ENCODE measurements at regions not wholly inside any gene's neighbourhood (a gene's known extent, or its start where the extent isn't known, plus 50 kb on each side); places are given as distances from the start of the nearest gene placed in this dataset.

DNA sequence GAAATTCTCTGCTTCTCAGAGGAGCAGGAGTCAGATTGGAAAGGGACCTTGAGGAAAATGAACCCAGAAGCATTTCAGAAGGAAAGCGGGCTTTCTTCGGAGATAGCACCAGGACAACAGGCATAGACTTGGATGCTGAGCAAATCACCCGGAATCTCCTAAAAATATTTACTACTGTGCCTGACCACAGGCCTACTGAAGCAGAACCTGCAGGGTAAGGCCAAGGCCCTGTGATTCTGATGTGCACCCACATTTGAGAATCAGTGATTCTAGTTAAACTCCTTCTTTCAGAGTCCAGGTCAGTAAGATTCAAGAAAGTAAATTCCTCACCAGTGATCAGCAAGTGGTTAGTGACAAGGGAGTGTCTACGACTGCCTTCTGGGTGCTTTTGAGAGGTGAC is 307.3 kb upstream of the DUSP10 start:
- H3K9me3 ChIP-seq (ENCODE audit: insufficient read depth, low read depth, low read length) = no peaks in the 10 kb centered on the region
- H2AFZ ChIP-seq (ENCODE audit: insufficient read depth, low read length, poor library complexity) = no peak overlapping the region
- H4K91ac ChIP-seq (ENCODE audit: low read depth, low read length) = peak overlapping the region; percentile 9
- no peak overlapping the region for H3K18ac ChIP-seq (ENCODE audit: low read length)
- no peak overlapping the region for H3K27ac ChIP-seq (ENCODE audit: low read depth, low read length)
- no peak overlapping the region for H3K4ac ChIP-seq (ENCODE audit: low read depth, low read length)
- H3K23ac ChIP-seq (ENCODE audit: low read length) = no peak overlapping the region
- no peaks in the 10 kb centered on the region for H3K79me1 ChIP-seq (ENCODE audit: low read length)
- H3K14ac ChIP-seq (ENCODE audit: low read length) = no peak overlapping the region
- no peak overlapping the region for H3K9ac ChIP-seq (ENCODE audit: low read length)
- H2BK5ac ChIP-seq (ENCODE audit: low read depth, low read length, poor library complexity) = no peak overlapping the region
- no peak overlapping the region for H4K12ac ChIP-seq (ENCODE audit: low read depth, low read length)
- no peak overlapping the region for H2AK5ac ChIP-seq (ENCODE audit: low read length)
- H3K36me3 ChIP-seq (ENCODE audit: control insufficient read depth in 1 of 2, insufficient read depth in 2 of 2, low read length in 2 of 2) = no peaks in the 10 kb centered on the region
- H3K4me2 ChIP-seq (ENCODE audit: low read length) = no peak overlapping the region
- no peak overlapping the region for H3K4me3 ChIP-seq (ENCODE audit: low read depth, low read length)
- no peak overlapping the region for H2BK120ac ChIP-seq (ENCODE audit: insufficient read depth, low read length, poor library complexity)
- DNase-seq = no peak
- H4K8ac ChIP-seq (ENCODE audit: low read depth, low read length) = no peak overlapping the region
- H2BK12ac ChIP-seq (ENCODE audit: low read length) = no peak overlapping the region
- H3K79me2 ChIP-seq (ENCODE audit: control insufficient read depth, insufficient read depth, low read length, poor library complexity) = no peaks in the 10 kb centered on the region
- H3K4me1 ChIP-seq (ENCODE audit: control insufficient read depth in 1 of 2, insufficient read depth in 2 of 2, low read length in 2 of 2) = no peaks in the 10 kb centered on the region
- WGBS (ENCODE audit: extremely low coverage, insufficient coverage, insufficient read length) = no CpG with 5 or more reads among the region's 4 CpGs
- no peaks in the 10 kb centered on the region for H3K27me3 ChIP-seq (ENCODE audit: insufficient read depth, low read length)

DNA sequence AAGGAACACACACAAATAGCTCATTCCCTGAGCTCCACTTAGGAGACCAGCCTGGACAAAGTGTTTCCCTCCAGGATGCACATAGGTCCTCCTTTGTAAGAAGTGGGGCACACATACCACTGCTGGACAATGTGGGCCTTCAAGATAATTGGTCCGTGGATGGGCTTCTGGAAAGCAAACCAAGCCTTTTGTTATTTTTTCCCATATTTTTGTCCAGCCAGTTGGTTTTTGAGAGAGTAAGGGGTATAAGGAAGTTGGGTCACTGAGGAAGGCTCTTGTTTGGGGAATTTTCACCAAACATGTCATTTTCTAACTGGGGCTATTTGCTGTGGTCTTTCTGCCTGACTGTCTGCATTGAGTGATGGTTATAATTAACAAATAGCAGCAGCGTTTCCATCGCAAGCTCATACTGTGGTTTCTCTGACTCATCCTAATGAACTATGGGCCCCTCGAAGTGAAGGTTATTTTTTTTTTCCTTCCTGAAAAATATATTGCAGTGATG is 306.3 kb upstream of the DUSP10 start:
- no peak overlapping the region for H2AFZ ChIP-seq (ENCODE audit: insufficient read depth, low read length, poor library complexity)
- no peak overlapping the region for H3K14ac ChIP-seq (ENCODE audit: low read length)
- WGBS (ENCODE audit: extremely low coverage, insufficient coverage, insufficient read length) = no CpG with 5 or more reads among the region's 4 CpGs
- peaks cover 3% of the 10 kb centered on the region for H3K9me3 ChIP-seq (ENCODE audit: insufficient read depth, low read depth, low read length)
- H3K18ac ChIP-seq (ENCODE audit: low read length) = no peak overlapping the region
- no peak overlapping the region for H3K4me3 ChIP-seq (ENCODE audit: low read depth, low read length)
- no peak overlapping the region for H2BK120ac ChIP-seq (ENCODE audit: insufficient read depth, low read length, poor library complexity)
- H4K91ac ChIP-seq (ENCODE audit: low read depth, low read length) = no peak overlapping the region
- no peak overlapping the region for H2BK12ac ChIP-seq (ENCODE audit: low read length)
- H3K9ac ChIP-seq (ENCODE audit: low read length) = no peak overlapping the region
- no peak overlapping the region for H3K23ac ChIP-seq (ENCODE audit: low read length)
- H3K4me1 ChIP-seq (ENCODE audit: control insufficient read depth in 1 of 2, insufficient read depth in 2 of 2, low read length in 2 of 2) = no peaks in the 10 kb centered on the region
- no peaks in the 10 kb centered on the region for H3K27me3 ChIP-seq (ENCODE audit: insufficient read depth, low read length)
- no peak overlapping the region for H3K4ac ChIP-seq (ENCODE audit: low read depth, low read length)
- no peaks in the 10 kb centered on the region for H3K79me1 ChIP-seq (ENCODE audit: low read length)
- no peak overlapping the region for H2BK5ac ChIP-seq (ENCODE audit: low read depth, low read length, poor library complexity)
- no peaks in the 10 kb centered on the region for H3K36me3 ChIP-seq (ENCODE audit: control insufficient read depth in 1 of 2, insufficient read depth in 2 of 2, low read length in 2 of 2)
- H4K8ac ChIP-seq (ENCODE audit: low read depth, low read length) = no peak overlapping the region
- no peak overlapping the region for H2AK5ac ChIP-seq (ENCODE audit: low read length)
- H4K12ac ChIP-seq (ENCODE audit: low read depth, low read length) = no peak overlapping the region
- H3K79me2 ChIP-seq (ENCODE audit: control insufficient read depth, insufficient read depth, low read length, poor library complexity) = no peaks in the 10 kb centered on the region
- H3K4me2 ChIP-seq (ENCODE audit: low read length) = no peak overlapping the region
- DNase-seq = no peak
- H3K27ac ChIP-seq (ENCODE audit: low read depth, low read length) = no peak overlapping the region

DNA sequence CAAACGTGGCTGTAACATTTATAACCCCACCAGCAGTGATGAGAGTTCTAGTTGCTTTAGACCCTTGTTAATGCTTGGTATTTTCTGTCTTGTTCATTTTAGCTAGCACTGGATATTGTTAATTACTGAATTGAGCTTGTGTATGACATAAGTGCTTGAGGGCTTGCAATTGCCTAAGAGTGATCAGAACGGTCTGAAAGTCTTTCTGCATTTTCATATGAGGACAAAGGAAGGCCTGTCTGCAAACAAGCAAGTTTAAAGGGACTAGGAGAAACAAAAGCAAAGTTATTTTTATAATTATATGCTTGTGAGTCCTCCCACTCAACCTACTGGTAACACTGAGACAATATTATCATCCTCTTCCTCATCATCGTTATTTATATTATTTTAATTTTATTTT is 305.5 kb upstream of the DUSP10 start:
- H3K27me3 ChIP-seq (ENCODE audit: insufficient read depth, low read length) = no peaks in the 10 kb centered on the region
- no peak overlapping the region for H3K27ac ChIP-seq (ENCODE audit: low read depth, low read length)
- no peak for DNase-seq
- H3K4ac ChIP-seq (ENCODE audit: low read depth, low read length) = no peak overlapping the region
- no peak overlapping the region for H4K91ac ChIP-seq (ENCODE audit: low read depth, low read length)
- no peak overlapping the region for H4K8ac ChIP-seq (ENCODE audit: low read depth, low read length)
- H2BK120ac ChIP-seq (ENCODE audit: insufficient read depth, low read length, poor library complexity) = no peak overlapping the region
- no CpG with 5 or more reads among the region's 3 CpGs for WGBS (ENCODE audit: extremely low coverage, insufficient coverage, insufficient read length)
- H3K23ac ChIP-seq (ENCODE audit: low read length) = no peak overlapping the region
- H3K79me1 ChIP-seq (ENCODE audit: low read length) = no peaks in the 10 kb centered on the region
- H3K79me2 ChIP-seq (ENCODE audit: control insufficient read depth, insufficient read depth, low read length, poor library complexity) = no peaks in the 10 kb centered on the region
- H4K12ac ChIP-seq (ENCODE audit: low read depth, low read length) = no peak overlapping the region
- H3K14ac ChIP-seq (ENCODE audit: low read length) = no peak overlapping the region
- H2AFZ ChIP-seq (ENCODE audit: insufficient read depth, low read length, poor library complexity) = no peak overlapping the region
- no peak overlapping the region for H3K18ac ChIP-seq (ENCODE audit: low read length)
- H2BK12ac ChIP-seq (ENCODE audit: low read length) = no peak overlapping the region
- H2BK5ac ChIP-seq (ENCODE audit: low read depth, low read length, poor library complexity) = no peak overlapping the region
- H3K9ac ChIP-seq (ENCODE audit: low read length) = no peak overlapping the region
- no peaks in the 10 kb centered on the region for H3K4me1 ChIP-seq (ENCODE audit: control insufficient read depth in 1 of 2, insufficient read depth in 2 of 2, low read length in 2 of 2)
- H3K4me3 ChIP-seq (ENCODE audit: low read depth, low read length) = no peak overlapping the region
- H2AK5ac ChIP-seq (ENCODE audit: low read length) = no peak overlapping the region
- H3K4me2 ChIP-seq (ENCODE audit: low read length) = no peak overlapping the region
- H3K36me3 ChIP-seq (ENCODE audit: control insufficient read depth in 1 of 2, insufficient read depth in 2 of 2, low read length in 2 of 2) = no peaks in the 10 kb centered on the region
- H3K9me3 ChIP-seq (ENCODE audit: insufficient read depth, low read depth, low read length) = peaks cover 3% of the 10 kb centered on the region

DNA sequence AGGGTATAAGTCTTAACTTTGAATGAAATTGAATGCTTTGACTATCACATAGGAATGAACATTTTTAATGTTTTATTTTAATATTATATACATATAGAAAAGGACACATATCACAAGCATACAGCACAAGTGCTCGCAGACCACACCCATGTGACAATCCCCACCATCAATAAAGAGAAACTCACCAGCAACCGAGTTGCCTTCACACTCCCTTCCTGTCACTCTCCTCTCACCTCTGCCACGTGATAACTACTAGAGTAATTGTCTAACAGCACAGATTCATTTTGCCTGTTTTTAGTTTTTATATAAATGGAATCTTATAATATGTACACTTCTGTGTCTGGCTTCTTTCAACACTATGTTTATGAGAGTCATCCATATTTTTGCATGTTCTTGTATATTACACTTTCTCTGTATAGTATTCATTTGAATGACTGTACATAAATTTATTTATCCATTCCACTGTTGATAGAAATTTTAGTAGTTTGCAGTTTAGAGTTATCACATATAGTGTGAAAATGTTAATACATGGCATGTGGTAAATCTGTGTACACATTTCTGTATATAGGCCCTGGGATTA is 304.9 kb upstream of the DUSP10 start:
- Histone ChIP-seq H3K36me3 (ENCODE audit: control insufficient read depth in 1 of 2, insufficient read depth in 2 of 2, low read length in 2 of 2) (no peaks in the 10 kb centered on the region), H3K27ac (ENCODE audit: low read depth, low read length) (no peak overlapping the region), H2AK5ac (ENCODE audit: low read length) (no peak overlapping the region), H3K4me1 (ENCODE audit: control insufficient read depth in 1 of 2, insufficient read depth in 2 of 2, low read length in 2 of 2) (no peaks in the 10 kb centered on the region), H4K91ac (ENCODE audit: low read depth, low read length) (no peak overlapping the region), H4K12ac (ENCODE audit: low read depth, low read length) (no peak overlapping the region), H3K4ac (ENCODE audit: low read depth, low read length) (no peak overlapping the region), H3K79me2 (ENCODE audit: control insufficient read depth, insufficient read depth, low read length, poor library complexity) (no peaks in the 10 kb centered on the region), H4K8ac (ENCODE audit: low read depth, low read length) (no peak overlapping the region), H3K79me1 (ENCODE audit: low read length) (no peaks in the 10 kb centered on the region), H3K4me2 (ENCODE audit: low read length) (no peak overlapping the region), H2BK120ac (ENCODE audit: insufficient read depth, low read length, poor library complexity) (no peak overlapping the region), H3K18ac (ENCODE audit: low read length) (no peak overlapping the region), H3K4me3 (ENCODE audit: low read depth, low read length) (no peak overlapping the region), H2BK5ac (ENCODE audit: low read depth, low read length, poor library complexity) (no peak overlapping the region), H2AFZ (ENCODE audit: insufficient read depth, low read length, poor library complexity) (no peak overlapping the region), H3K14ac (ENCODE audit: low read length) (no peak overlapping the region), H2BK12ac (ENCODE audit: low read length) (no peak overlapping the region), H3K9me3 (ENCODE audit: insufficient read depth, low read depth, low read length) (peaks cover 3% of the 10 kb centered on the region), H3K9ac (ENCODE audit: low read length) (no peak overlapping the region), H3K23ac (ENCODE audit: low read length) (no peak overlapping the region), H3K27me3 (ENCODE audit: insufficient read depth, low read length) (no peaks in the 10 kb centered on the region)
- no peak for DNase-seq
- no CpG with 5 or more reads among the region's 3 CpGs for WGBS (ENCODE audit: extremely low coverage, insufficient coverage, insufficient read length)
